ENCODE measurements at regions not wholly inside any gene's neighbourhood (a gene's known extent, or its start where the extent isn't known, plus 50 kb on each side); places are given as distances from the start of the nearest gene placed in this dataset.
"Not testable (repeated sequence)": the region's sequence is repeated elsewhere in the genome, so short reads cannot be mapped to it uniquely, and the experiment has no call there.

DNA sequence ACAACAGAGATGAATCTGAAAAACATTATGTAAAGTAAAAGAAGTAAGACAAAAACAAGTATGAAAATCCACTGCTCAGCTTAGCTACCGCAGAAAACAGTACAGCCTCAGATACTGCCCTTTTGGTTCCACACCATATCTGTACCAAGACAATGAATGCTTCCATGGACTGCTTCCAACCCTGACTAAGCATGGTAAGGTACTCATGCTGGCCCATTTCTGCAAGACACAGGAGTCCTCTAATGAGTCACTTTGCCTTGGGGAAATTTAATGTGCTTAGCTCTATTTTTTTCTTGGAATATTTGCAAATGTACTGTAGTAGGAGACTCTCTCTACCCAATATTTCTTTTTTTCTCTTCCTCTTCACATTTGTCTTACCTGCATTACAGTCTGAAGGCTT lies 931.7 kb upstream of the HS3ST1 start:
- no peak for DNase-seq (ENCODE audit: low read depth)
- TF ChIP-seq, protein P1, sequence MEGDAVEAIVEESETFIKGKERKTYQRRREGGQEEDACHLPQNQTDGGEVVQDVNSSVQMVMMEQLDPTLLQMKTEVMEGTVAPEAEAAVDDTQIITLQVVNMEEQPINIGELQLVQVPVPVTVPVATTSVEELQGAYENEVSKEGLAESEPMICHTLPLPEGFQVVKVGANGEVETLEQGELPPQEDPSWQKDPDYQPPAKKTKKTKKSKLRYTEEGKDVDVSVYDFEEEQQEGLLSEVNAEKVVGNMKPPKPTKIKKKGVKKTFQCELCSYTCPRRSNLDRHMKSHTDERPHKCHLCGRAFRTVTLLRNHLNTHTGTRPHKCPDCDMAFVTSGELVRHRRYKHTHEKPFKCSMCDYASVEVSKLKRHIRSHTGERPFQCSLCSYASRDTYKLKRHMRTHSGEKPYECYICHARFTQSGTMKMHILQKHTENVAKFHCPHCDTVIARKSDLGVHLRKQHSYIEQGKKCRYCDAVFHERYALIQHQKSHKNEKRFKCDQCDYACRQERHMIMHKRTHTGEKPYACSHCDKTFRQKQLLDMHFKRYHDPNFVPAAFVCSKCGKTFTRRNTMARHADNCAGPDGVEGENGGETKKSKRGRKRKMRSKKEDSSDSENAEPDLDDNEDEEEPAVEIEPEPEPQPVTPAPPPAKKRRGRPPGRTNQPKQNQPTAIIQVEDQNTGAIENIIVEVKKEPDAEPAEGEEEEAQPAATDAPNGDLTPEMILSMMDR (conservative IDR thresholded peaks at IDR 0.05; ENCODE audit: low read depth, low read length) = no peak
- no peak overlapping the region for H3K4me3 ChIP-seq (ENCODE audit: low read depth, low read length)

DNA sequence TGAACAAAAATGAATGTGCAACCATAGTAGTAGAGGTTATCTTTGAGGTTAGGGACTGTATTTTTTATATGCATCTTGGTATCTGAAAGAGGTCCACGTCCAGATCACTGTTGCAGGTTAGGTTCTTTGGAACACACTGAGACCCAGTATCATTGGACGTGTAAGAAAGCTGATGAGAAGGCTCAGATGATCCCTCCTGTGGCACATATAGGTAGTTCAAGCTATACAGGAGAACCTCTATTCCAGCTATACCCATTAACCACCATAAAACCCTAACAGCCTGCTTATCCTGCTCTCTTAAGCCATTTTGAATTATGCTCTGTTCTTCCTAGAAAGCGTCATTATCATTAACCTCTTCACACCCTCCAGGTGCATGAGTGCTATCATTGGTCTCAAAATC lies 930.7 kb upstream of the HS3ST1 start:
- TF ChIP-seq, protein P1 (conservative IDR thresholded peaks at IDR 0.05; ENCODE audit: low read depth, low read length) = no peak
- DNase-seq (ENCODE audit: low read depth) = no peak

DNA sequence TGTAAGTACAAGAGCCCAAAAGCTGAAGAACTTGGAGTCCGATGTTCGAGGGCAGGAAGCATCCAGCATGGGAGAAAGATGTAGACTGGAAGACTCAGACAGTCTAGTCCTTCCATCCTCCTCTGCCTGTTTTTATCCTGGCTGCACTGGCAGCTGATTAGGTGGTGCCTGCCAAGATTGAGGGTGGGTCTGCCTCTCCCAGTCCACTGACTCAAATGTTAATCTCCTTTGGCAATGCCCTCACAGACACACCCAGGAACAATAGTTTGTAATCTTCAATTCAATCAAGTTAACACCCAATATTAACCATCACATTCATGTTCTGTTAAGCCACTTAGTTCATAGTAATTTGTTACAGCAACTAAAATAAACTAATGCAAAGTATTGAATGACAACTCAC lies 904.4 kb upstream of the HS3ST1 start:
- H3K4me3 ChIP-seq (ENCODE audit: low read depth, low read length); DNase-seq (ENCODE audit: low read depth): not testable (repeated sequence)

More for the DNA sequence above, 930.7 kb upstream of the HS3ST1 start:
- H3K4me3 ChIP-seq (ENCODE audit: low read depth, low read length) = no peak overlapping the region

DNA sequence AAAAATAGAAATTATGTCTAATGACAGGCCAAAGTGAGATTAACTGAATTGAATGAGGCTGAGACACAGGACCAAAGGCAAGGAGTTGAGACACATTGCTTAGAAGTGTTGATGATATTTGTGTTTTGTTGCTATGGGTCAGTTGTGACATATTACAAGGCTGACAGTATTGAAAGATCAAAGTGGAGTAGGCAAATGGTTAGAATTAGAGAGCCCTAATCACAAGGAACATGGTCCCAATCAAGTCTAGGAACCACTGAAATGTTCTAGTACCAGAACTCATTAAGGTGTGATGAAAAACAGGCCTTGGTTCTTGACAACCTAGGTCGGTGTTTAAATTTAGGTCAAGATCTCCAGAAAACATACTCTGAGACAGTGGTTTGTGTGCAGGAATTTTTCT lies 896.3 kb upstream of the HS3ST1 start:
- no peak overlapping the region for H3K4me3 ChIP-seq (ENCODE audit: low read depth, low read length)
- DNase-seq (ENCODE audit: low read depth) = no peak
- TF ChIP-seq, protein P1 (conservative IDR thresholded peaks at IDR 0.05; ENCODE audit: low read depth, low read length) = no peak

DNA sequence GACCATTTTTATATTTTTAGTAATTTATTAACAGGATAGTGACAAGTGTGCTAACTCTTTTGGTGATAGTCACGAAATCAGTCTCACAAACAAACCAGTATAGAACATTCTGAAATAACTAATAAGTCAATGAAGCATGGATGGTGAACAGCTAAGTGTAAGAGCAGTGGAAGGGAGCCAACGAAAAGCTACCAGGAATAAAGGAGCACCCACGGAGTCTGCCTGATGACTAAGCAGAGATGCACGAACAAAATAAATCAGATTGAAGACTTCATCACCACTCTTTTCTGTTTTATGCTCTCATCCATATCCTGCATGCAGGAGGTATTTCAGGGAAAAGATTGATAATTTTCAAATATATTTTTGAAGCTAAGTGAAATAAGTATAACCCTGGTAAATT lies 891.1 kb upstream of the HS3ST1 start:
- H3K4me3 ChIP-seq (ENCODE audit: low read depth, low read length) = no peak overlapping the region
- DNase-seq (ENCODE audit: low read depth) = no peak
- TF ChIP-seq, protein P1 (conservative IDR thresholded peaks at IDR 0.05; ENCODE audit: low read depth, low read length) = no peak

DNA sequence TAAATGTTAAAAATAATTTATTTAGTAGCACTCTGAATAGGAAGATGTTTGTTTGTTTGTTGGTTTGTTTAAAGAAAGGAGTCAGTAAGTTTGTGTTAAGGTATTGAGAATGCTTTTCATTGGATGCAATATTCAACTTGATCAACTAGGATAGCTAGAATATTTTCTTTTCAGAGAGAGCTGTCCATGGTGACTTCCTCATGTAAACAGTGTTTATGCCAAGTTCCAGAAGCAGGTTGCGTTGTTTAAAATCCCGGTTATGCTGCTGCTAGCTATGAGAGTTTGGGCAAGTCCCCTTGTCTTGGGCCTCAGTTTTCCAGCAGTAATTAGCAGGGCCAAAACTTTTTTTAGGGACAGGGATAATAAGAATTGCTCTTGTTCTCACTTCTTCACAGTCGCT lies 876.2 kb upstream of the HS3ST1 start:
- no peak for DNase-seq (ENCODE audit: low read depth)
- H3K4me3 ChIP-seq (ENCODE audit: low read depth, low read length) = no peak overlapping the region
- TF ChIP-seq, protein P1 (conservative IDR thresholded peaks at IDR 0.05; ENCODE audit: low read depth, low read length) = no peak

DNA sequence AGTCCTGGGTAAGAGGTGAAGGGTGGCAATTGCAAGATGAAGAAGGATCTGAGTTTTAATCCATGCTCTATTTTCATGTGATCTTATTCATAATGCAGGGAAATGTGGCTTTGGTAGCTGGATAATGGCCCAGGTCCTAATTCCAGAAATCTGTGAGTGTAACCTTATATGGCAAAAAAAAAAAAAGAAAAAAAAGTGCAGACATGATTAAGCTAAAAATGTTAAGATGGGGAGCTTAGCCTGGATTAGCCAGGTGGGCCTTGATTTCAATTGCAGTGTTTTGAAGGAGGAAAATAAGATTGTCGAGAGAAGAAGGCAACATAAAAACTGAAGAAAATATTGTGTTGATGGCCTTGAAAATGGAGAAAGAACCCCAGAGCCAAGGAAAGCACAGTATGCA lies 867.7 kb upstream of the HS3ST1 start:
- no peak for DNase-seq (ENCODE audit: low read depth)
- TF ChIP-seq, protein P1 (conservative IDR thresholded peaks at IDR 0.05; ENCODE audit: low read depth, low read length) = no peak
- H3K4me3 ChIP-seq (ENCODE audit: low read depth, low read length) = no peak overlapping the region

Data from epithelial cell of proximal tubule (primary cell).